Hypothalamus (tissue), 51 donors: ENCODE measurements at regions not wholly inside any gene's neighbourhood (a gene's known extent, or its start where the extent isn't known, plus 50 kb on each side); places are given as distances from the start of the nearest gene placed in this dataset.

ENCODE experiments used
- DNase-seq, 51 donors: peaks; one replicate each; lab custom pipeline; 2025; lab: John Stamatoyannopoulos, UW

DNA sequence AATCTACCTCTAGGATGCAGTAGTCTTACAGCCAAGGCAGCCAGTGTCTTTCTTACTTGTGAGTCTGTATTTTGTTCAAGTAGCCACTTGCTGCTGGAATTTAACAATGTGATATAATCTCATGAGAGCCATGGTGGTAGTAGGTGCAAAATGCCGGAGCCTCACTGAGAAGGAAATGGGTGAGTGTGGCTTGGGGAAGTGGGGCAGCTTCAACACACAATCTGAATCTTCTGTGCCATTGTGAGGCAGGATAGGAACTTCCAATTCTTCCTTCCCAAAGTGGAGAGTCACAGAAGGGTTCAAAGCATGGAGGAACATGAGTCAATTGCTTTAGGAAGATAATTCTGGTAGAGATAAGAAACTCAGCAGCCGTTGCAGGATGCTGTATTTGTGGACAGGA lies 158.7 kb upstream of the APCDD1 start:
- DNase-seq: no peak

DNA sequence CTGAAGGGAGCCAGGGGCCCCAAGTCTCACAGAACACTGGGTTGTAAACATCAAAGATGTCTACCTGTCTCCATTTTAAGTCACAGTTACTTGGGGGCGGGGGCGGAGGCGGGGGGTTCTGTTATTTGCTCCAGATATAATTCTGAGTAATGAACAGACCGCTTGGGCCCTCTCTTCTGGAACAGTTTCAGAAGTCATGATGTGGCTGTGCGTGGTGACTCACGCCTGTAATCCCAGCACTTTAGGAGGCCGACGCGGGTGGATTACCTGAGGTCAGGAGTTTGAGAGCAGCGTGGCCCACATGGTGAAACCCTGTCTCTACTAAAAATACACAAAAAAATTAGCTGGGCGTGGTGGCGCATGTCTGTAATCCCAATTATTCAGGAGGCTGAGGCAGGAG lies 157.9 kb upstream of the APCDD1 start:
- no peak for DNase-seq

DNA sequence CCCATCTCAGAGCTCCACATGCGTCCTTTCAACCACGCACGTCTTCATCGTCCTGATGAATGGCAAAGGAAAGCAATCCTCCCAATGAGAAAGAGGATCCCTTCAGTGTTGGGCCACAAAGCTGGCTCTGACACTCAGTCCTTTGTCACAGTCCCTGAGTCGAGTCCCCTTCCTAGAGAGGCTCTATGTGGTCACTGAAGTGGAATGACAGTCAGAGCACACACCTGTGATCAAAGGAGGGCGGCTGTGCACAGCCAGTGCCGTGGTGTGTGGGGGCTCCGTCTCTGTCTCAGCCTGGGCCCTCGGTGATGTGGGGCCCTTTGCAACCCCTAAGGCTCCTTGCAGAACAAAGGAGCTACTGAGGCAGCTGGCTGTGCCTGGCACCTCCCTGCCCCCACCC lies 157.3 kb upstream of the APCDD1 start:
- no peak for DNase-seq

DNA sequence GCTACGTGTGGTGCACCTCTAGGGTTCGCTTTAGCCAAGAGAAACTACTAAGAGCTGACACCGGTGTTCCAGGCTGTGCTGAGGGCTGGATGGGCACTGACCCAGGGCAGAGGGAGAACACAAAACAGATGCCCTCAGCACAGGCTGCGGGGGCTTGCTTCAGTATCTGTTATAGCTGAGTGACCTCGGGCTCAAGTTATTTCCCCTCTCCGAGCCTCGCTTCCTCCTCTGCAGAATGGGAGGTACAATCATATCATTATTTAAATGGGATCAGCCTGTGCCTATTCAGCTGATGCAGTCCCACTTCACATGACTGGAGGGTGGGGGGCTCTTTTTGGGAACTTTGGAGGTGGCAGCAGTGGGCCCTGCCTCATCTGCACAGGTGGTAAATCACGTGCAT lies 156.1 kb upstream of the APCDD1 start:
- no peak for DNase-seq

DNA sequence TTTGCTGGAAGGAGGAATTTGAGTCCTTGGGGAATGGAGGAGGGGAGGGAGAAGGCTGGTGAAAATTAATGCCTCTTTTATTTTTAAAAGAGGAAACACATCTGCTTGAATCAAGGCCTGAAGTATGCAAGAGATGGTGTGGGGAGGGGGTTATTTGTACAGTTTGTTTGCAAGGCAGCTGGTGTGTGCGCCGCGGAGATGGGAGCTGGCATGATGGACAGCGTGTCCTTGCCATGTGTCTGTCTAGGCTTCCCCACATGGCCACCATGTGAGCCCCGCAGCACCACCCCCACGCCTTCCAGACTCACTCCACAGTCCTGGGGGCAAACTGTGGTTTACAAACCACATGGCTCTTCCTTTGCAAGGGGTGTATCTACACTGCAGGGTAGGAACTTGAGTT lies 154.8 kb upstream of the APCDD1 start:
- peak in 10 of 51 donors; percentile 7 to 60 (median 17) for DNase-seq

DNA sequence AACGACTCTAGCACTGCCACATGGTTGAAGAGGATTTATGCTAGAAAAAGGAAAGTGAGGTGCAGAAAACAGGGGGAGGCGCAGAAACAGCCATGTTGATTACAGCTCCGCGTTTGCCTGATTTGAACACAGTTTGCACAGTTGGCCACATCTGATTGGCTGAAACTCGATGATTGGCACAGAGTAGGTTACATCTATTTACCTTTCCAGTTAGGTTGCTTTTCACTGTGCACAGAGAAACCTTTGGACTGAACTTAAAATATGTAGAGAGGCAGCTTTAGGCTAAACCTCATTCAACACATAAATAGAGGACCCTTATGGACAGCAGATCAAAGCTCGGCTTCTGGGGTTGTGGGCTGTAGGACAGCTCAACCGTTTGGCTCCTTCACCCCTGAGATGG lies 153.7 kb upstream of the APCDD1 start:
- no peak for DNase-seq

DNA sequence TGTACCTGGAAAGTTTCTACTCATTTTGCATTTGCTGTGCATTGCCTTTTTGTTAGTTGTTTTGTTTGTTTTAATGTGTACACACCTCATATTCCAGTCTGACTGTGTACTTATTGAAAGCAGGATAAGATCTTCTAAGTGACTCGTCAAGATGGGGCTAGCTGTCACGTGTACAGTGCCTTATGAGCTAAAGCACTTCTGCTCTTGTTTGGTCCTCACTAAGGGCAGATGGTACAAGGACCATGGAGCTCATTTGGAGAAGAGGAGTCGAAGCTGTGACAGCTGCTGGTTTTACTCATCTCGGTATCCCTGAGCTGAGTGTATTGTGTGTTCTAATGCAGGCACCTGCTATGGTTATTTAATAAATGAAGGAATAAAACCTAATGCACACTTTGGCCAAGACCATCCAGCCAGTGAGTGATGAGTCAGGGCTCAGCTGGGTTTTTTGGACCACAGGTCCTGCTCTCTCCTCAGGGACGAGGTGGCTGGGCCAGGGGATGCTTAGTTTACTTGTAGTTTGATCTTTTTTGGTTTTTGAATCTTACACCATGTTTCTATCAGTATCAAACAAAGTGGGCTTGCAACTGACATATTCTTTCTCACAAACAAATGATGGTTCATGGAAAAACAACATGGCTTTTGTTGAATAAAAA lies 152.5 kb upstream of the APCDD1 start:
- DNase-seq: no peak

DNA sequence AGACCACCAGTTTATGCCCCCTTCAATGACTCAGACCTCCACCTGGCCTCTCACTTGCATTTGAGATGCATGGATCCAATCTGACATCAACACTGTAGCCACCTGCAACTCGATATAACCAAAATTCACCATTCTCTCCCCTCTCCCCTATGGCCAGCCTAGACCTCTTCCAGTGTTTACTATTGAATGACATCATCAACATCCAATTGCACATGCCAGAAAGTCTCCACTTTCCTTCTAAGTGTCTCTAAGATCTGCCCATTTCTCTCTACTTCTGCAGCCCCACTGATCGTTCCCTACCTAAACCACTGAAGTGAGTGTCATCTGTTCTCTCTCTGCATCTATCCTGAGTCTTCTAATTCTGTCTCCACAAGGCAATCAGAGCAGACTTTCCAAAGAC lies 151.3 kb upstream of the APCDD1 start:
- DNase-seq: no peak

DNA sequence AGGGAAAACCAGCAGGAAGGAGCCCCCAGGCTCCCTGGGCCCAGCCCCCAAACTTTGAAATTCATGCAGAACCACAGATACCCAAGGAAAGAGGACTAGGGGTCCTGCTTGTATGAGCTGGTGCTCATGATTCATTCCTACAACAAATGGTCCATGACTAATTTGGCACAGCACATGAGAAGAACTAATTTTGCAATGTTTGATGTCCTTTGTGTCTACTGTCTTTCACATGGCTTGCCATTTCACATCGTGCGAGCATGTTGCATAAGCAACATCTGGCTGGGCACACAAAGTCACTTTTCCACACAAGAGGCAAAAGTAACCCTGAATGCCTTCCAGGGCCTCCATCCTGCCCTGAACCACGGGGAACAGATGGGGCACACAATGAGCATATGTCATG lies 149.6 kb upstream of the APCDD1 start:
- DNase-seq: no peak

DNA sequence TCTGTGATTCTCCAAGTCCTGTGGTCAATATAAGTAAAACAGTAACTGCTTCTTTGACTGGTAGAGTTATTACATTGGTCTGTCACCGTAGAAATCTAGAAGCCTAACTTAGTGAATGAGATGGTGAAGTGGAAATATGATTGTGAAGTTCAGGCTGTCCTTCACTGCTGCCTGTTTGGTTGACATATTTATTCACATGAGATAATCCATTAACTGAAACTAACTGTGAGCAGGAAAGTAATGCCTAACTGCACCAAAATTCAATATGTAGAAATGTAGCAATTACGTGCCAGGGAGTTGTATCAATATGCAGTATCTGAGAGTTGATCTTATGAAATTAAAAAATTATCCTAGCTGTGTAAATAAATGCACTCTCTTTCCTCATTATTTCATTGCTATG lies 147.7 kb upstream of the APCDD1 start:
- DNase-seq: no peak

DNA sequence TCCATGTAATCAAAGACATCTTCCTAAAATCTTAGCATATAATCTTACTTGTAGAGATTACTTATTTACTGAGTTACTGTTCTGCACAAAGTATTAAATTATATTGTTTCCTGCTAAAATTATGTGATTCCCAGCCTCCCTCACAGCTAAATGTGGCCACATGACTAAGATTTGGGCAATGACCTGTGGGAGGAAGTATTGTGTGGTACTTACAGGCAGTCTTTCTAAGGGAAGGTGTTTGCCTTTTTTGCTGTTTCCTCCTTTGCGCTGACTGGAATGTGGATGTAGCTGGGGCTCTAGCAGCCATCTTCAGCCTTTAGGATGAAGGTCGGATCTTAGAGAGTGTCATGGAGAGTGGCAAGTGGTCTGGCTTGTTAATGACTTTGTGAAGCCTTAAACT lies 146.3 kb upstream of the APCDD1 start:
- DNase-seq: no peak

DNA sequence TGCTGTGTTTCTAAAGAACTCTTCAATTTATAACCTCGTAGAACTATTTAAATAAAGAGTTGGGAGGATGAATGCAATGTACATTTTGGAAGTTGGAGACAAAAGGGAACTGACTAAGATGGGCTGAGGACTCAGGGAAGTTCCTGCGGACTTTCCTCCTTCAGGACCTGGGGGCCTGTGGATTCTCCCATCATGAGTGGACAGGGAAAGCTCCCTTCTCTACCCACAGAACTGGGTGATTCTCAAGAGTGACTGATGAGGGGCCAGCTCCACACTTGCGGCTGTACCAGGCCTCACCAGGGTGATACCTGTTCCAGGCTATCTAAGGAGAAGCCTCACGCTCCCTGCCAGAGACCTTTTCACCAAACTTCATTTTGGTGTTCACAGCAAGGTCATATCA lies 143.8 kb upstream of the APCDD1 start:
- DNase-seq: no peak

DNA sequence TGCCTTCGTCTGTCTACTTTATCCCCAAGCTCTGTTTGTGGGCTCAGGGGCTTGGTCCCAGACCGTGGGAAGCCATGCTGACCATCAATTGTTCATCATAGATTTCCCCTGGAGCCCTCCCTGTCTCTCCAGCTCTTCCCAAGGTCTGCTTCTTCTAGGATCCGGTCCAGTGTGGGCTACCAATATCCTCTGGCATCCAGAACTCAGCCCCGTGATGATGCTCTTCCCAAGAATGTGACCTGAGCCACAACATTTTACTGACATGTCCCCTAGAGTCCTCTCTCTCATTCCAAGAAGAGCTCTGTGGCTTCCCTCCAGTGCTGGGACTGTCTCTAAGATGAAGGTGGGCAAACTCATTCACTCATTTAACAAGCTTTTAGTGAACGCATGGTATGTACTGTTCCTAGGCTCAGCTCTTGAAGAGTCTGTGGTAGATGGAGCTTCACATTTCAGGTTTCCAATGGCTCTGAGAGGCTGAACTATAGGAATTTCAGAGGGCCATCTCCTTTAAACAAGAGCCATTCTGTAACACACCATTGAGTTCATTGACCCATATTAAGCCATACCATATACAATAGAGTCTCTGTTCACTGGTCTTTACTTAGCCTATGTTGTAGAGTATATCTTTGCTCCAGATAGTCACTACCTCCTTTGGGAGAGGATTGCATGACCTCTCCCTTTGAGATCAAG lies 142.0 kb upstream of the APCDD1 start:
- no peak for DNase-seq

DNA sequence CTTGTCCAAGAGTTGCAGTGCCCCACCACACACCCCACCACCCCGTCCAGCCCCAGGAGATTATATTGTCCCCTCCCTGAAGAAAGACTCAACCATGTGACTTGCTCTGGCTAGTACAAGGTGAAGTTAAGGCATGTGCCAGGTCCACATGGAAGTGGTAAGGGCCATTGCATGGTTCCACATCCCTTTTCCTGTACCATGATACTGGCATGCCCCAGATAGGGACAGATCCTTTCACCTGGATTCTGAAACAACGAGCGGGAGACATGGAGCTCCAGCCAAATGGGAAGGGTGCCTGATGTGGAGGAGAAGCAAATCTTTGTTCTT lies 141.5 kb upstream of the APCDD1 start:
- DNase-seq: no peak

DNA sequence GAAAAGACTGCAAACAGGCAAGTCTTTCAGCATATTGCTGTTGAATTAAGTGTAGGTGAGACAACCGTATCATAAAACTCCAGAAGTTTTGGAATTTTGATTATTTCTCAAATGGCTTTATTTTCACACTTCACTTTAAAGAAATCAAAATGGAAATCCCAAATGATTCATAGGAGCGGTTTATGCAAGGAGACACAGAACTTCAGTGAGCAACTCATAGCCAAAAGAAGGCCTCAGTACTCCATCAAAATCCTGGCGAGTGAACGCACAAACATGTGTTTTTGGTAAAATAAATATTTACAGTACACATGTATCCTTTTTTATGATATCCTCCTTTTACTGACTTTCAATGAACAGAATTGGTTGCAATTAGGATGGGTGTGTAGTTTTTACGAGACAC lies 140.4 kb upstream of the APCDD1 start:
- no peak for DNase-seq

DNA sequence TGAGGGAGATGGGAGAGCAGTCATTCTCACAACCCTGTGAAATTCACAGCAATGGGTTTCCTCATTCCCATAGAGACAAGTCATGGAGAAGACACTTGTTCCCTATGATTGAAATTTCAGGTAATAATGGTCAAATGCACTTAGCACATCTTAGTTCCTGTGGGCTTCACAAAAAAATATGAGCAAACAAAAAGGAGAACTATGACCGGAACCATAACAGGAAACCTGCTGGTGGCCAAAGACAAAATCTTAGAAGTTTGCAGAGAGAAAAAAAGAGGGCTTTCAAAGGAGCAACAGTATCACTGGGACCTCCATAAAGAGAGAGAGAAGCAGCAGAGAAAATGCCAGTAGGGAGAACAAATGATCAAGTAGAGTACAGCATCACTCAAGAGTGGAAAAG lies 138.9 kb upstream of the APCDD1 start:
- DNase-seq: no peak

DNA sequence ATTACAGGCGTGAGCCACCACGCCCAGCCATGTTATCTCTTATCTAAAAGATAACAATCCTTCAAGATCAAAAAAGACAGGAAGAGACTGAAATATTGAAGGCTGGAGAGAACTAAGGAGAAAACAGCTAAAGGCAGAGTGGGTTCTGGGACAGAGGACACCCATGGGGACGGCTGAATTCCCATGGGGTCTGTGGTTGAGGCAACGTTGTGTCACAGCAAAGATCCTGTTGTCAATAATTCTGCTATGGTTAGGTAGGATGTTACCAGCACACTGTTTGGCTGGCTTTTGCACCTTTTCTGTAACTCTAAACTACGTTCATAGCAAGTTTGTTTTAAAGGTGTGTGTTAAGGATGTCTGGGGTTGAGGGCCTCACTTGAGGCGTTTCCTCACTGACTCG lies 137.7 kb upstream of the APCDD1 start:
- no peak for DNase-seq

DNA sequence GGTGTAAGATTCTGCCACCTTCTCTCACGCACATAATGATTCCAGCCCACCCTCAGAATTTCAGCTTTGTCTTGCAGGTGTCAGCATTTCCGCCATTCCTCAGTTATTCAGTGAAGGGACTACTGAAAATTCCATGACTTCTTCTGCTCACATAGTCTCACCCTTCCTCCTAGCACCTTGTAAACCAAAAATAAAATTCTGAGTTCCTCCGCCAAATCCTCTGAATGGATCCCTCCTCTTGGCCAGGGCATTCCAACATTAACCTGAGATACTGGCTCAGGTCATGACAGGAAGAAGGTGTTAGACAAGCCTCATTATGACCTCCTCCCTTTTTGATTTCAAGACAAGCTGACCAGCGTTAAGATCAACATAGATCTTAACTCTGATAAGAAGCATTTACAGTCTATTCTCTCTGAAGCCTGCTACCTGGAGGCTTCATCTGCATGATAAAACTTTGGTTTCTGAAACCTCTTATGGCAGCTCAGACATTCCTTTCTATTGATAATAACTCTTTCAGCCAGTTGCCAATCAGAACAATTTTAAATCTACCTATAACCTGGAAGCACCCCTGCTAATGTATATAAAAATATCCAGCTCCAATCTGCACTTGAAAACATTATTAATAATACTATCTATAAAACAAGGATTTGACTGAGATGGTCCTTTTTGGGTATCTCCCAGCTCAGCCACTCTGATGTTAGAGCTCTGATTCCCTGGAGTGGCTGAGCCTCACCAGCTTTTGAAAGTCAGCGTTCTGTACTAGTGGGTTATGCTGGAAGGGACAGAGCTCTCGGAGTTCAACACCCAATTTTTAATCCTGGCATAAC lies 136.4 kb upstream of the APCDD1 start:
- DNase-seq: no peak

DNA sequence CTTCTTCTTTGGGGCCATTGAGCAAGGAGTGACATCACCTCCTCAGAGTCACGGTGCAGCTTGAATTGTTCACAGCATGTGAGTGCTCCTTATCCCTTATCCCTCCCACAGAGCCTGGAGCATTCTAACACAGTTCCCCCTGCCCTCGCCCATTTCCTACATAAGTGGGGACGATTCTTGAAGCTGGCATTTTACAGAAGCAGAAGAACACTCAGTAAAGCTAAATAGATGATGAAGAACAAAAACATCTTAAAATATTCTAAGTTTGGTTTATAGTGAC lies 135.8 kb upstream of the APCDD1 start:
- no peak for DNase-seq

DNA sequence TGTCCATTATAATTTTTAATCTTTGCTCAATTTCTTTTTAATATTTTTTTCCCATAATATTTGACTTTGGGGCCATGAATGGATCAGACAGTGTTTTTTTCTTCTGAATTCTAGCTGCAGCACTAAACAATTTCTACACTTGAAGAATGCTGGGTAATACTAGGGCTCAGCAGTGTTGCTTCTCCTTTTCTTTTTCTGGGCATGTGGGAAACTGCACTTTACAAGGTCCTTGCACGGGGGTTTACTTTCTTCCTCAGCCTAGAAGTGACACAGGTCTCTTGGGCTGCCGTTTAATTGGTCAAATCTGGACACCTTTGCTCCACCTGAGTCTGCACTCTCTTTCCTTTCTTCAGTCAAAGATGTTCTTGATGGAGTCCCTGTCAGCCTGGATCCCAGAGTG lies 135.4 kb upstream of the APCDD1 start:
- DNase-seq: no peak

DNA sequence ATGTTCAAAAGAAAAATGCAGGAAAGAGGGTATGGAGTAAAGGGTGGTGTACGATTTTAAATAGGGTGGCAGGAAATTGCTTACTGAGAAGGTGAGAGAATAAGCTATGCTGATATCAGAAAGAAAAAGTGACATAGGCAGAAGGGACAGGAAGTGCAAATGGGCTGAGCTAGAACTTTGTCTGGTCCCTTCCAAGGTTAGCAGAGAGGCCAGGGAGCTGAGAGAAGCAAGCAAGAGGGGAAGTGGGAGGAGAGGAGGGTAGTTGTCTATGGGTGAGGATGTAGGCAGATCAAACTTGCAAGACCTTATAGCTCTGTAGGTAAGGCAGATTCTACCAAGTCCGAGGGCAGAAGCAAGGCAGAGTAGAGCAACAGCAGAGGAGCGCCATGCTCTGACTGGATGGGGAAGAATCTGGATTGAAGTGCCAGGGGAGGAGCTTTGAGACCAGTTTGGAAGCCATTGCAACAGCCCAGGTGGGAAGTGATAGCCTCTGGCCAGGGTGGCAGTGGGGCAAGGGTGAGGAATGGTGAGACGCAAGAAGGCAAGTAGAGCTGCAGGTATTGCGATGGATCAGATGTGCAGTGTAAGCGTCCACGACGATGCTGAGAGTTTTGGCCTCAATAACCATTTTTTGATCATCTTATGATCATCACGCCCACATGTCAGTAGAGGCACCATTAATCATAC lies 134.4 kb upstream of the APCDD1 start:
- DNase-seq: no peak

DNA sequence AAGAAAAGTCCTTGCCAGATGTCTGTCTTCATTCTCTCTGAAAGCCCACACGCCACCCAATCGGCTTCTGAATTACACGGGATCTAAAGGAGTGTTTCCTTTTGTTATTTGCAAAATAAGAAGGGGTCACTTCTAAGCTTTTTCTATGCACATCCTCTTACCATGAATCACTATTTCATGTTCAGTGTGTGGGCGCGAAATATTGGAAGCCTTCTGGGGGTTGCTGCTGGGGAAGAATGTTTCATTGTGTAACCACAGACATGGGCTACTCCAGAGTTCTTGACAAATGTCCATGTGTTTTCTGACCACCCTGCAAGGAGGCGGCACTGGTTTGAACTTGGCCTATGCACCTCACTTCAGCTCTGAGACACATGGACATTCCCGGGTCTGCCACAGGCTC lies 133.6 kb upstream of the APCDD1 start:
- DNase-seq: no peak
